ENCODE measurements at regions not wholly inside any gene's neighbourhood (a gene's known extent, or its start where the extent isn't known, plus 50 kb on each side); places are given as distances from the start of the nearest gene placed in this dataset.

DNA sequence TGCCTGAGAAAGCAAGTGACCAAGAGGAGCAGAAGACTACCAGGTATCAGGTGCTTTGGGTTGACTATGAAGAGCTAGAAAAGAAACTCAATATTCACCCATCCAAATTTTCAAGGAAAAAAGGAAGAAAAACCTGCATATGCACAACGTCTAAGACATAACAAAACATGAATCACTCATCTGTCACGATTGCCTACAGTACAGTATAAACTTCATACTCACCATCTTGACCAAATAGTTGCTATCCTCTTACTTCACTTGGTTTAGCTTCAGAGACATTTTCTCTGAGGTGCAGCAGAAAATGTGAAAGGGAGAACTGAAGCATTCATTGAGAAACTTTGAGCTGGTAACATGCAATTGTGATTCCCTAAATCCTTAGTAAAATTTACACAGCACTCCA is 228.6 kb upstream of the MPDZ start:
- TF ChIP-seq, protein P1, sequence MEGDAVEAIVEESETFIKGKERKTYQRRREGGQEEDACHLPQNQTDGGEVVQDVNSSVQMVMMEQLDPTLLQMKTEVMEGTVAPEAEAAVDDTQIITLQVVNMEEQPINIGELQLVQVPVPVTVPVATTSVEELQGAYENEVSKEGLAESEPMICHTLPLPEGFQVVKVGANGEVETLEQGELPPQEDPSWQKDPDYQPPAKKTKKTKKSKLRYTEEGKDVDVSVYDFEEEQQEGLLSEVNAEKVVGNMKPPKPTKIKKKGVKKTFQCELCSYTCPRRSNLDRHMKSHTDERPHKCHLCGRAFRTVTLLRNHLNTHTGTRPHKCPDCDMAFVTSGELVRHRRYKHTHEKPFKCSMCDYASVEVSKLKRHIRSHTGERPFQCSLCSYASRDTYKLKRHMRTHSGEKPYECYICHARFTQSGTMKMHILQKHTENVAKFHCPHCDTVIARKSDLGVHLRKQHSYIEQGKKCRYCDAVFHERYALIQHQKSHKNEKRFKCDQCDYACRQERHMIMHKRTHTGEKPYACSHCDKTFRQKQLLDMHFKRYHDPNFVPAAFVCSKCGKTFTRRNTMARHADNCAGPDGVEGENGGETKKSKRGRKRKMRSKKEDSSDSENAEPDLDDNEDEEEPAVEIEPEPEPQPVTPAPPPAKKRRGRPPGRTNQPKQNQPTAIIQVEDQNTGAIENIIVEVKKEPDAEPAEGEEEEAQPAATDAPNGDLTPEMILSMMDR (IDR thresholded peaks at IDR 0.05), result no peak
- TF ChIP-seq SIN3A (IDR thresholded peaks at IDR 0.05; ENCODE audit: borderline replicate concordance, insufficient read depth, low read depth, low read length) (no peak), POLR2AphosphoS5 (IDR thresholded peaks at IDR 0.05; ENCODE audit: low read depth, low read length) (no peak)
